ENCODE measurements at regions not wholly inside any gene's neighbourhood (a gene's known extent, or its start where the extent isn't known, plus 50 kb on each side); places are given as distances from the start of the nearest gene placed in this dataset.

GRCh38 chr4:115418635-115419396 is 305.4 kb upstream of the NDST4 start:
- no peak for DNase-seq

- DNase-seq, result no peak
Observed at GRCh38 chr4:115396034-115396433, 282.6 kb upstream of the NDST4 start.

- no peak for DNase-seq
Observed at GRCh38 chr4:115376866-115377265, 263.4 kb upstream of the NDST4 start.

- DNase-seq, result no peak
Observed at GRCh38 chr4:115374621-115375020, 261.2 kb upstream of the NDST4 start.

GRCh38 chr4:115370490-115370889 is 257.1 kb upstream of the NDST4 start:
- no peak for DNase-seq

GRCh38 chr4:115370012-115370411 is 256.6 kb upstream of the NDST4 start:
- no peak for DNase-seq

- DNase-seq, result no peak
Observed at GRCh38 chr4:115366390-115366789, 253.0 kb upstream of the NDST4 start.

- no peak for DNase-seq
Observed at GRCh38 chr4:115365185-115365584, 251.8 kb upstream of the NDST4 start.

- DNase-seq, result no peak
Observed at GRCh38 chr4:115361781-115362180, 248.4 kb upstream of the NDST4 start.

GRCh38 chr4:115360431-115360830 is 247.0 kb upstream of the NDST4 start:
- DNase-seq, result no peak

- no peak for DNase-seq
Observed at GRCh38 chr4:115357776-115358175, 244.4 kb upstream of the NDST4 start.

GRCh38 chr4:115356176-115356575 is 242.8 kb upstream of the NDST4 start:
- no peak for DNase-seq

- no peak for DNase-seq
Observed at GRCh38 chr4:115355329-115355728, 241.9 kb upstream of the NDST4 start.

- DNase-seq, result no peak
Observed at GRCh38 chr4:115353370-115353769, 239.9 kb upstream of the NDST4 start.

GRCh38 chr4:115343171-115343570 is 229.8 kb upstream of the NDST4 start:
- DNase-seq, result no peak

- no peak for DNase-seq
Observed at GRCh38 chr4:115334736-115335411, 221.5 kb upstream of the NDST4 start.

GRCh38 chr4:115332078-115332477 is 218.7 kb upstream of the NDST4 start:
- no peak for DNase-seq

- DNase-seq, result no peak
Observed at GRCh38 chr4:115331241-115331640, 217.8 kb upstream of the NDST4 start.

- no peak for DNase-seq
Observed at GRCh38 chr4:115325836-115326235, 212.4 kb upstream of the NDST4 start.

- DNase-seq, result no peak
Observed at GRCh38 chr4:115323106-115323707, 209.8 kb upstream of the NDST4 start.

GRCh38 chr4:115315182-115315581 is 201.8 kb upstream of the NDST4 start:
- no peak for DNase-seq

- no peak for DNase-seq
Observed at GRCh38 chr4:115310641-115311040, 197.2 kb upstream of the NDST4 start.

- DNase-seq, result no peak
Observed at GRCh38 chr4:115294717-115295116, 181.3 kb upstream of the NDST4 start.

GRCh38 chr4:115293093-115293462 is 179.7 kb upstream of the NDST4 start:
- no peak for DNase-seq
